HCT116 (cell line): ENCODE measurements at regions not wholly inside any gene's neighbourhood (a gene's known extent, or its start where the extent isn't known, plus 50 kb on each side); places are given as distances from the start of the nearest gene placed in this dataset.

ENCODE experiments used
- EZH2 ChIP-seq: fragments of 200-600 bp; sonication (generic); IDR thresholded peaks from 2 replicates; pipeline ENCODE4 v1.6.1; 2017; ENCODE audit warnings: antibody characterized with exemption, mixed run types
- EZH2phosphoT487 ChIP-seq: fragments of 200-600 bp; IDR thresholded peaks from 2 replicates; pipeline ENCODE4 v1.6.1; 2018; ENCODE audit warnings: antibody characterized with exemption, borderline replicate concordance
- POLR2A ChIP-seq: IDR thresholded peaks from 2 replicates; pipeline ENCODE4 v1.7.0; 2011; ENCODE audit warnings: borderline replicate concordance; ENCODE audit not compliant: insufficient read depth, insufficient read length; ENCODE audit errors: extremely low read depth
- POLR2AphosphoS5 ChIP-seq: IDR thresholded peaks from 2 replicates; pipeline ENCODE4 v1.6.1; 2011; ENCODE audit warnings: mild to moderate bottlenecking, low read depth, low read length, moderate library complexity
- RAD21 ChIP-seq: IDR thresholded peaks from 2 replicates; pipeline ENCODE4 v1.6.1; 2012; ENCODE audit warnings: low read depth, mild to moderate bottlenecking
- SP1 ChIP-seq: IDR thresholded peaks from 2 replicates; pipeline ENCODE4 v1.6.1; 2012; ENCODE audit warnings: low read depth
- SRF ChIP-seq: IDR thresholded peaks from 2 replicates; pipeline ENCODE4 v1.6.1; 2012; ENCODE audit warnings: low read depth
- TCF7L2 ChIP-seq: IDR thresholded peaks from 2 replicates; pipeline ENCODE4 v1.7.0; 2011; ENCODE audit warnings: borderline replicate concordance, inconsistent platforms; ENCODE audit not compliant: insufficient read depth, insufficient read length; ENCODE audit errors: extremely low read depth
- YY1 ChIP-seq: IDR thresholded peaks from 2 replicates; pipeline ENCODE4 v1.6.1; 2011; ENCODE audit warnings: low read length, low read depth, moderate library complexity, mild to moderate bottlenecking; ENCODE audit not compliant: insufficient replicate concordance; ENCODE audit errors: extremely low read depth
- TF ChIP-seq, protein P1 (sequence below): IDR thresholded peaks from 2 replicates; pipeline ENCODE4 v1.6.1; 2012; ENCODE audit warnings: low read depth
- TF ChIP-seq, protein P2 (sequence below), 3 experiments: fragments of 200-600 bp in 1 of 3; sonication (generic) in 1 of 3; IDR thresholded peaks in 2 of 3; conservative IDR thresholded peaks in 1 of 3; 2 replicates each; pipeline ENCODE4 v1.5.1; 2012 to 2017; ENCODE audit warnings: low read depth in 2 of 3, low read length in 2 of 3, antibody characterized with exemption in 1 of 3, borderline replicate concordance in 1 of 3, control low read depth in 1 of 3, mild to moderate bottlenecking in 1 of 3, mixed read lengths in 1 of 3, mixed run types in 1 of 3, moderate library complexity in 1 of 3; ENCODE audit not compliant: insufficient read depth in 1 of 3
- TF ChIP-seq, protein P3 (sequence below): IDR thresholded peaks from 2 replicates; pipeline ENCODE4 v1.6.1; 2012

DNA sequence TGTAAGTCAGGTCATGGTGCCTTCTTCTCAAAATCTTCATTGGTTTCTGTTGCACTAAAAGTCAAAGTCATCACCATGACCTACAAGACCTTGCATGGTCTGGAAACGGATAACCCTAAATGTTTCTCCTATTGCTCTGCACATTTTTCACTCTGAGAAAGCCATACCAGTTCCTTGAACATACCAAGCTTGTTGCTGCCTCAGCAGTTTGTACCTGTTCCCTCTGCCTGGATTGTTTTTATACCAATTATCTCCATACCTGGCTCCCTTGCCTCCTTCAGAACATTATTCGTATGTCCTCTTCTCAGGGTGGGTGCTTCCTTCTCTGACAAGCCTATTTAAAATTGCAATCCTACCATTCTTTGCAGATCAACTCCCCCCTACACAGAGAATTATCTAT, 498.4 kb downstream of the DSC3 start:
- no peak for TF ChIP-seq POLR2AphosphoS5
- no peak for TF ChIP-seq EZH2phosphoT487
- TF ChIP-seq, protein P1, sequence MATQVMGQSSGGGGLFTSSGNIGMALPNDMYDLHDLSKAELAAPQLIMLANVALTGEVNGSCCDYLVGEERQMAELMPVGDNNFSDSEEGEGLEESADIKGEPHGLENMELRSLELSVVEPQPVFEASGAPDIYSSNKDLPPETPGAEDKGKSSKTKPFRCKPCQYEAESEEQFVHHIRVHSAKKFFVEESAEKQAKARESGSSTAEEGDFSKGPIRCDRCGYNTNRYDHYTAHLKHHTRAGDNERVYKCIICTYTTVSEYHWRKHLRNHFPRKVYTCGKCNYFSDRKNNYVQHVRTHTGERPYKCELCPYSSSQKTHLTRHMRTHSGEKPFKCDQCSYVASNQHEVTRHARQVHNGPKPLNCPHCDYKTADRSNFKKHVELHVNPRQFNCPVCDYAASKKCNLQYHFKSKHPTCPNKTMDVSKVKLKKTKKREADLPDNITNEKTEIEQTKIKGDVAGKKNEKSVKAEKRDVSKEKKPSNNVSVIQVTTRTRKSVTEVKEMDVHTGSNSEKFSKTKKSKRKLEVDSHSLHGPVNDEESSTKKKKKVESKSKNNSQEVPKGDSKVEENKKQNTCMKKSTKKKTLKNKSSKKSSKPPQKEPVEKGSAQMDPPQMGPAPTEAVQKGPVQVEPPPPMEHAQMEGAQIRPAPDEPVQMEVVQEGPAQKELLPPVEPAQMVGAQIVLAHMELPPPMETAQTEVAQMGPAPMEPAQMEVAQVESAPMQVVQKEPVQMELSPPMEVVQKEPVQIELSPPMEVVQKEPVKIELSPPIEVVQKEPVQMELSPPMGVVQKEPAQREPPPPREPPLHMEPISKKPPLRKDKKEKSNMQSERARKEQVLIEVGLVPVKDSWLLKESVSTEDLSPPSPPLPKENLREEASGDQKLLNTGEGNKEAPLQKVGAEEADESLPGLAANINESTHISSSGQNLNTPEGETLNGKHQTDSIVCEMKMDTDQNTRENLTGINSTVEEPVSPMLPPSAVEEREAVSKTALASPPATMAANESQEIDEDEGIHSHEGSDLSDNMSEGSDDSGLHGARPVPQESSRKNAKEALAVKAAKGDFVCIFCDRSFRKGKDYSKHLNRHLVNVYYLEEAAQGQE = no peak
- TF ChIP-seq, protein P2, sequence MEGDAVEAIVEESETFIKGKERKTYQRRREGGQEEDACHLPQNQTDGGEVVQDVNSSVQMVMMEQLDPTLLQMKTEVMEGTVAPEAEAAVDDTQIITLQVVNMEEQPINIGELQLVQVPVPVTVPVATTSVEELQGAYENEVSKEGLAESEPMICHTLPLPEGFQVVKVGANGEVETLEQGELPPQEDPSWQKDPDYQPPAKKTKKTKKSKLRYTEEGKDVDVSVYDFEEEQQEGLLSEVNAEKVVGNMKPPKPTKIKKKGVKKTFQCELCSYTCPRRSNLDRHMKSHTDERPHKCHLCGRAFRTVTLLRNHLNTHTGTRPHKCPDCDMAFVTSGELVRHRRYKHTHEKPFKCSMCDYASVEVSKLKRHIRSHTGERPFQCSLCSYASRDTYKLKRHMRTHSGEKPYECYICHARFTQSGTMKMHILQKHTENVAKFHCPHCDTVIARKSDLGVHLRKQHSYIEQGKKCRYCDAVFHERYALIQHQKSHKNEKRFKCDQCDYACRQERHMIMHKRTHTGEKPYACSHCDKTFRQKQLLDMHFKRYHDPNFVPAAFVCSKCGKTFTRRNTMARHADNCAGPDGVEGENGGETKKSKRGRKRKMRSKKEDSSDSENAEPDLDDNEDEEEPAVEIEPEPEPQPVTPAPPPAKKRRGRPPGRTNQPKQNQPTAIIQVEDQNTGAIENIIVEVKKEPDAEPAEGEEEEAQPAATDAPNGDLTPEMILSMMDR (IDR thresholded peaks at IDR 0.05 in 2 of 3, conservative IDR thresholded peaks at IDR 0.05 in 1 of 3; ENCODE audit: borderline replicate concordance in 1 of 3, insufficient read depth in 1 of 3, low read depth in 2 of 3, low read length in 2 of 3) = no peak
- no peak for TF ChIP-seq EZH2
- no peak for TF ChIP-seq POLR2A
- no peak for TF ChIP-seq RAD21
- TF ChIP-seq YY1 = no peak
- TF ChIP-seq TCF7L2 = no peak
- no peak for TF ChIP-seq SP1
- no peak for TF ChIP-seq SRF
- TF ChIP-seq, protein P3, sequence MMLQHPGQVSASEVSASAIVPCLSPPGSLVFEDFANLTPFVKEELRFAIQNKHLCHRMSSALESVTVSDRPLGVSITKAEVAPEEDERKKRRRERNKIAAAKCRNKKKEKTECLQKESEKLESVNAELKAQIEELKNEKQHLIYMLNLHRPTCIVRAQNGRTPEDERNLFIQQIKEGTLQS = no peak
